Lung (tissue), 11 donors: ENCODE measurements at regions not wholly inside any gene's neighbourhood (a gene's known extent, or its start where the extent isn't known, plus 50 kb on each side); places are given as distances from the start of the nearest gene placed in this dataset.

Experiments used
- ATAC-seq: fragments of 200-7000 bp; cut with Tn5 transposase; one replicate; pipeline ENCODE4 v1.9.1; 2020; ENCODE audit warnings: moderate number of reproducible peaks; ENCODE audit not compliant: insufficient read depth, low FRiP score
- DNase-seq, 3 donors: peaks; one replicate each; pipeline ENCODE4 v3.0.0-alpha.2; 2013 to 2017
- H3K27ac ChIP-seq, 2 donors: one replicate each; pipeline ENCODE4 v1.5.1; 2013; ENCODE audit warnings: mild to moderate bottlenecking in 2 of 2, moderate library complexity in 2 of 2, control low read depth in 1 of 2, inconsistent platforms in 1 of 2, low read depth in 1 of 2, low read length in 1 of 2
- H3K27me3 ChIP-seq, 3 donors: one replicate each; pipeline ENCODE4 v1.5.1; 2013; ENCODE audit warnings: low read length in 2 of 3; ENCODE audit not compliant: control insufficient read depth in 3 of 3, insufficient read depth in 3 of 3
- H3K36me3 ChIP-seq, 4 donors: one replicate each; pipeline ENCODE4 v1.5.1; 2013; ENCODE audit warnings: low read length in 4 of 4, mild to moderate bottlenecking in 1 of 4, moderate library complexity in 1 of 4; ENCODE audit not compliant: control insufficient read depth in 4 of 4, insufficient read depth in 4 of 4
- H3K4me1 ChIP-seq, 5 donors: one replicate each; pipeline ENCODE4 v1.5.1; 2013; ENCODE audit warnings: low read length in 5 of 5, mild to moderate bottlenecking in 2 of 5, moderate library complexity in 1 of 5; ENCODE audit not compliant: control insufficient read depth in 5 of 5, insufficient read depth in 5 of 5
- H3K4me3 ChIP-seq: one replicate; pipeline ENCODE4 v1.5.1; 2013; ENCODE audit warnings: mild to moderate bottlenecking, control low read depth, moderate library complexity
- H3K9ac ChIP-seq, 2 donors: one replicate each; pipeline ENCODE4 v1.5.1; 2013; ENCODE audit warnings: low read length in 2 of 2, control low read depth in 1 of 2; ENCODE audit not compliant: insufficient read depth in 1 of 2
- H3K9me3 ChIP-seq, 4 donors: one replicate each; pipeline ENCODE4 v1.5.1; 2013; ENCODE audit warnings: low read length in 3 of 4, mild to moderate bottlenecking in 1 of 4, moderate library complexity in 1 of 4; ENCODE audit not compliant: control insufficient read depth in 4 of 4, insufficient read depth in 3 of 4
- CTCF ChIP-seq: IDR thresholded peaks from 2 replicates; pipeline ENCODE4 v1.5.1; 2012; ENCODE audit warnings: mild to moderate bottlenecking; ENCODE audit errors: control extremely low read depth, extremely low read depth
- WGBS, 2 donors: extraction: QIAGEN DNeasy Blood & Tissue Kit; methylation state at CpG; one replicate each; pipeline ENCODE4 v1.1.7; 2013; 5-methylcytosine and 5-hydroxymethylcytosine counted together
- donor health status: control.
- donor health status: control.
- donor health status: Bipolar disorder and iron deficiency.
- donor health status: healthy.
- donor health status: DM: yes; HTN: yes; CAD: no.

- Histone ChIP-seq H3K4me1 (no peaks in the 10 kb centered on the region), H3K9me3 (peaks cover 0 to 3% (median 1%) of the 10 kb centered on the region in 4 donors), H3K27ac (no peak overlapping the region), H3K9ac (no peak overlapping the region), H3K36me3 (no peaks in the 10 kb centered on the region), H3K4me3 (no peak overlapping the region), H3K27me3 (no peaks in the 10 kb centered on the region)
- ATAC-seq, result no peak
- no peak for TF ChIP-seq CTCF
- DNase-seq, result no peak
Observed at GRCh38 chr10:83806717-83807116, 332.6 kb upstream of the GHITM start.

GRCh38 chr10:83809001-83809400 is 330.3 kb upstream of the GHITM start:
- Histone ChIP-seq H3K27me3 (no peaks in the 10 kb centered on the region), H3K4me3 (no peak overlapping the region), H3K9ac (no peak overlapping the region), H3K36me3 (no peaks in the 10 kb centered on the region), H3K4me1 (no peaks in the 10 kb centered on the region), H3K9me3 (peaks cover 0 to 3% (median 1%) of the 10 kb centered on the region in 4 donors), H3K27ac (no peak overlapping the region)
- no peak for DNase-seq
- no peak for ATAC-seq
- TF ChIP-seq CTCF, result no peak
- 77 to 81% methylated on average over 2 of the region's 2 CpGs for WGBS, 2 donors

GRCh38 chr10:83816942-83817341 is 322.4 kb upstream of the GHITM start:
- H3K9ac ChIP-seq, result no peak overlapping the region
- WGBS, 2 donors, result 53 to 55% methylated on average over 2 of the region's 2 CpGs
- no peak for TF ChIP-seq CTCF
- no peak for ATAC-seq
- H3K4me1 ChIP-seq, result peaks cover 0 to 8% (median 0%) of the 10 kb centered on the region in 5 donors
- H3K4me3 ChIP-seq, result no peak overlapping the region
- no peaks in the 10 kb centered on the region for H3K27me3 ChIP-seq
- H3K27ac ChIP-seq, result no peak overlapping the region
- peak in 1 of 3 donors; percentile 17 for DNase-seq
- H3K9me3 ChIP-seq, result no peaks in the 10 kb centered on the region
- no peaks in the 10 kb centered on the region for H3K36me3 ChIP-seq

- Histone ChIP-seq H3K9me3 (no peaks in the 10 kb centered on the region), H3K4me3 (no peak overlapping the region), H3K4me1 (peaks cover 0 to 8% (median 0%) of the 10 kb centered on the region in 5 donors), H3K27ac (no peak overlapping the region), H3K27me3 (no peaks in the 10 kb centered on the region), H3K36me3 (no peaks in the 10 kb centered on the region), H3K9ac (no peak overlapping the region)
- no peak for ATAC-seq
- WGBS, 2 donors, result 84 to 89% methylated on average over 3 of the region's 3 CpGs
- DNase-seq, result no peak
- no peak for TF ChIP-seq CTCF
Observed at GRCh38 chr10:83817797-83818196, 321.5 kb upstream of the GHITM start.
